LoVo (cell line): ENCODE measurements at regions not wholly inside any gene's neighbourhood (a gene's known extent, or its start where the extent isn't known, plus 50 kb on each side); places are given as distances from the start of the nearest gene placed in this dataset.

ENCODE experiments used
- DNase-seq: peaks from one replicate; pipeline ENCODE4 v3.0.0-alpha.2; 2016; ENCODE audit warnings: low spot score

- DNase-seq, result peak; percentile 34
Observed at GRCh38 chr14:39988939-39989338, 556.7 kb upstream of the FBXO33 start.

GRCh38 chr14:39984323-39984722 lies 552.1 kb upstream of the FBXO33 start:
- no peak for DNase-seq

- DNase-seq, result no peak
Observed at GRCh38 chr14:39977198-39977597, 545.0 kb upstream of the FBXO33 start.

GRCh38 chr14:39974036-39974435 lies 541.8 kb upstream of the FBXO33 start:
- DNase-seq, result no peak

- DNase-seq, result no peak
Observed at GRCh38 chr14:39972704-39973103, 540.5 kb upstream of the FBXO33 start.

GRCh38 chr14:39967885-39968284 lies 535.7 kb upstream of the FBXO33 start:
- no peak for DNase-seq

GRCh38 chr14:39957987-39958386 lies 525.8 kb upstream of the FBXO33 start:
- DNase-seq, result no peak

- DNase-seq, result no peak
Observed at GRCh38 chr14:39957290-39957689, 525.1 kb upstream of the FBXO33 start.

- DNase-seq, result no peak
Observed at GRCh38 chr14:39956372-39956771, 524.1 kb upstream of the FBXO33 start.

- no peak for DNase-seq
Observed at GRCh38 chr14:39948235-39948634, 516.0 kb upstream of the FBXO33 start.

GRCh38 chr14:39946807-39947206 lies 514.6 kb upstream of the FBXO33 start:
- no peak for DNase-seq

GRCh38 chr14:39939023-39939422 lies 506.8 kb upstream of the FBXO33 start:
- DNase-seq, result no peak

GRCh38 chr14:39912192-39913100 lies 480.2 kb upstream of the FBXO33 start:
- DNase-seq, result no peak

GRCh38 chr14:39897657-39898056 lies 465.4 kb upstream of the FBXO33 start:
- no peak for DNase-seq

- no peak for DNase-seq
Observed at GRCh38 chr14:39890026-39890425, 457.8 kb upstream of the FBXO33 start.

- DNase-seq, result no peak
Observed at GRCh38 chr14:39884091-39884490, 451.9 kb upstream of the FBXO33 start.

- no peak for DNase-seq
Observed at GRCh38 chr14:39880965-39881364, 448.7 kb upstream of the FBXO33 start.

GRCh38 chr14:39880106-39880695 lies 448.0 kb upstream of the FBXO33 start:
- no peak for DNase-seq

GRCh38 chr14:39877577-39878190 lies 445.5 kb upstream of the FBXO33 start:
- no peak for DNase-seq

GRCh38 chr14:39876916-39877315 lies 444.7 kb upstream of the FBXO33 start:
- no peak for DNase-seq

- no peak for DNase-seq
Observed at GRCh38 chr14:39875028-39875427, 442.8 kb upstream of the FBXO33 start.

GRCh38 chr14:39873791-39874190 lies 441.6 kb upstream of the FBXO33 start:
- peak; percentile 18 for DNase-seq

GRCh38 chr14:39868949-39869348 lies 436.7 kb upstream of the FBXO33 start:
- DNase-seq, result no peak
